Naive thymus-derived CD4-positive, alpha-beta T cell (primary cell): ENCODE measurements at regions not wholly inside any gene's neighbourhood (a gene's known extent, or its start where the extent isn't known, plus 50 kb on each side); places are given as distances from the start of the nearest gene placed in this dataset.

Source experiments
- ATAC-seq: fragments of 150-1000 bp; cut with Tn5 transposase; 2 replicates; pipeline ENCODE4 v1.10.0; 2021; ENCODE audit warnings: mild to moderate bottlenecking, moderate library complexity
- CTCF ChIA-PET: fragments of 350-600 bp; sonication (Branson Sonifier 250); formaldehyde crosslinking; loops from one replicate; lab custom pipeline; 2021; ENCODE audit warnings: antibody characterized with exemption; lab: Charles Lee
- POLR2A ChIA-PET: fragments of 350-600 bp; sonication (Branson Sonifier 250); formaldehyde crosslinking; loops from one replicate; lab custom pipeline; 2021; ENCODE audit warnings: antibody characterized with exemption, inconsistent platforms; lab: Charles Lee
- DNase-seq, 9 donors: peaks; one replicate each; pipeline versions ENCODE4 v3.0.0 to v3.0.0-alpha.2; 2020 to 2022; ENCODE audit warnings: mixed read lengths in 1 of 9
- H3K27ac ChIP-seq: one replicate; pipeline ENCODE4 v1.7.0; 2013; ENCODE audit warnings: mild to moderate bottlenecking, low read depth, low read length, moderate library complexity
- H3K27me3 ChIP-seq, 2 donors: one replicate each; pipeline ENCODE4 v1.7.0; 2013; ENCODE audit warnings: low read length in 2 of 2, mild to moderate bottlenecking in 2 of 2, moderate library complexity in 2 of 2; ENCODE audit not compliant: control insufficient read depth in 2 of 2, insufficient read depth in 2 of 2
- H3K36me3 ChIP-seq, 3 experiments: 1 replicate in 2 of 3; 2 replicates in 1 of 3; pipeline ENCODE4 v1.7.0; 2013; ENCODE audit warnings: low read length in 3 of 3, mild to moderate bottlenecking in 3 of 3, moderate library complexity in 1 of 3; ENCODE audit not compliant: insufficient read depth in 3 of 3, control insufficient read depth in 2 of 3
- H3K4me1 ChIP-seq, 2 donors: one replicate each; pipeline ENCODE4 v1.7.0; 2013; ENCODE audit warnings: low read length in 2 of 2, mild to moderate bottlenecking in 2 of 2, moderate library complexity in 1 of 2; ENCODE audit not compliant: control insufficient read depth in 2 of 2, insufficient read depth in 2 of 2
- H3K4me3 ChIP-seq: 2 replicates; pipeline ENCODE4 v1.7.0; 2013; ENCODE audit warnings: mild to moderate bottlenecking, low read length
- H3K9me3 ChIP-seq, 3 experiments: 1 replicate in 2 of 3; 2 replicates in 1 of 3; pipeline ENCODE4 v1.7.0; 2013; ENCODE audit warnings: low read length in 3 of 3; ENCODE audit not compliant: control insufficient read depth in 2 of 3
- H3K27ac Mint-ChIP-seq, 9 donors: one replicate each; pipeline ENCODE4 v1.8.0; 2020 to 2022; ENCODE audit warnings: mixed read lengths in 9 of 9, mild to moderate bottlenecking in 8 of 9, moderate library complexity in 5 of 9, inconsistent platforms in 2 of 9
- H3K27me3 Mint-ChIP-seq, 5 donors: one replicate each; pipeline ENCODE4 v1.8.0; 2021 to 2022; ENCODE audit warnings: mixed read lengths in 5 of 5, mild to moderate bottlenecking in 1 of 5
- H3K36me3 Mint-ChIP-seq, 5 donors: one replicate each; pipeline ENCODE4 v1.8.0; 2020 to 2022; ENCODE audit warnings: mixed read lengths in 5 of 5, mild to moderate bottlenecking in 3 of 5, inconsistent platforms in 1 of 5
- H3K4me1 Mint-ChIP-seq, 7 donors: one replicate each; pipeline ENCODE4 v1.8.0; 2020 to 2022; ENCODE audit warnings: mixed read lengths in 7 of 7, mild to moderate bottlenecking in 3 of 7, inconsistent platforms in 1 of 7
- H3K4me3 Mint-ChIP-seq, 10 donors: one replicate each; pipeline ENCODE4 v1.8.0; 2020 to 2022; ENCODE audit warnings: mild to moderate bottlenecking in 10 of 10, mixed read lengths in 10 of 10, moderate library complexity in 6 of 10, inconsistent platforms in 2 of 10
- H3K9me3 Mint-ChIP-seq, 11 donors: one replicate each; pipeline ENCODE4 v1.8.0; 2020 to 2022; ENCODE audit warnings: mixed read lengths in 11 of 11, mild to moderate bottlenecking in 4 of 11, inconsistent platforms in 1 of 11, moderate library complexity in 1 of 11
- intact Hi-C, 2 donors: fragments of 100-400 bp; cut with micrococcal nuclease; formaldehyde crosslinking; loops; one replicate each; pipeline ENCODE4 v1.15.1; 2023

GRCh38 chr7:67566101-67566500, 569.5 kb downstream of the TYW1 start:
- CTCF ChIA-PET, result no interaction called here

DNA sequence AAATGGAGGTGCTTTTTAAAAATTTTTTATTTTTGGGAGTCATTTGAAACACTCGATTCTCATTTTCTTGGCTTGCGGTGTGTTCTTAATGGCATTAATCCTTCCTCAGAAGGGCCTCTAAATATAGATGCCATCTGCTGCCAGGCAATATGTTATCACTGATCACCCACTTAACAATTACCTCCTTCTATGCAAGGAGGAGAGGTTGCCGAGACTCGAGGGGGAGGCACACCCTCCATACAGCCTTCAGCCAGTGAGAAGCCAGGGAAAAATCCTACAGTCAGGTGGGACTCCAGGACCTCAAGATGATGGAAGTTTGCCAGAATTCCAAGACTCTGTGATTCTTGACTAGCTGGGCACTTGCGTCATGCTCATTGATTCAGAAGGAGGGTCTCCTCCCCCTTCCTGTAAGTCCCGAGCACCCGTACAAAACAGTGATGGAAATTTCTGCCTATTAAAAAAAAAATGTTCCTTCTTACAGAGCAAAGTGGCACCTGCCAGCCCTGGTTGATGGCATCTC, 574.5 kb downstream of the TYW1 start:
- H3K4me3 ChIP-seq, result no peak overlapping the region
- H3K36me3 Mint-ChIP-seq, result no peaks in the 10 kb centered on the region
- H3K27ac Mint-ChIP-seq, result no peak overlapping the region
- no peak overlapping the region for H3K27ac ChIP-seq
- H3K36me3 ChIP-seq, result no peaks in the 10 kb centered on the region
- no peaks in the 10 kb centered on the region for H3K27me3 ChIP-seq
- H3K4me1 Mint-ChIP-seq, result no peaks in the 10 kb centered on the region
- intact Hi-C loops, result no loop called here
- H3K27me3 Mint-ChIP-seq, result peaks cover 0 to 8% (median 0%) of the 10 kb centered on the region in 5 donors
- H3K9me3 ChIP-seq, result peaks cover 0 to 4% (median 0%) of the 10 kb centered on the region in 3 experiments
- H3K9me3 Mint-ChIP-seq, result peaks cover 3 to 25% (median 7%) of the 10 kb centered on the region in 11 donors
- no peak for ATAC-seq
- H3K4me3 Mint-ChIP-seq, result no peak overlapping the region
- no peaks in the 10 kb centered on the region for H3K4me1 ChIP-seq
- CTCF ChIA-PET, result no interaction called here
- DNase-seq, result no peak
- POLR2A ChIA-PET, result no interaction called here

More at GRCh38 chr7:67566101-67566500, 569.5 kb downstream of the TYW1 start:
- Mint-ChIP-seq H3K9me3 (peaks cover 5 to 42% (median 13%) of the 10 kb centered on the region in 11 donors), H3K36me3 (no peaks in the 10 kb centered on the region), H3K4me3 (no peak overlapping the region), H3K27me3 (peaks cover 0 to 14% (median 0%) of the 10 kb centered on the region in 5 donors), H3K27ac (no peak overlapping the region), H3K4me1 (no peaks in the 10 kb centered on the region)
- ATAC-seq, result no peak
- Histone ChIP-seq H3K27me3 (no peaks in the 10 kb centered on the region), H3K27ac (no peak overlapping the region), H3K36me3 (no peaks in the 10 kb centered on the region), H3K4me3 (no peak overlapping the region), H3K4me1 (no peaks in the 10 kb centered on the region), H3K9me3 (peaks cover 0 to 4% (median 0%) of the 10 kb centered on the region in 3 experiments)
- POLR2A ChIA-PET, result no interaction called here
- no peak for DNase-seq
- intact Hi-C loops, result no loop called here

DNA sequence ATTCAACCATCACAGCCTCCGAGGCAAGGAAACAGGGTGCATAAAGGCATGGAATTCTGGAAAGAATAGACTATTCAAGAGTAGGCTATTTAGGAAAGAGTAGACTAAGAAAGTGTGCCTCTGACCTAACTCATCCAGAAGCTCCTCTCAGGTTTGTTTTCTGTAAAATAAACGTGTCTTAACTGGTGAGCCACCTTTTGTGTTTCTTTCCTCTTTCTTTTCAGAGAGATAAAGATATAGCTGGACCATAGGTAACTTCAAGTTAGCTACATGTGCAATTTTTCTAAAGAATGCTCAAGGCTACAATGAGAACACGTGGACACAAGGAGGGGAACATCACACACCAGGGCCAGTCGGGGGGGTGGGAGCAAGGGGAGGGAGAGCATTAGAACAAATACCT, 577.0 kb downstream of the TYW1 start:
- POLR2A ChIA-PET, result no interaction called here
- no peak for ATAC-seq
- no peaks in the 10 kb centered on the region for H3K27me3 ChIP-seq
- CTCF ChIA-PET, result no interaction called here
- intact Hi-C loops, result no loop called here
- no peak overlapping the region for H3K4me3 ChIP-seq
- Mint-ChIP-seq H3K36me3 (no peaks in the 10 kb centered on the region), H3K27me3 (peaks cover 0 to 8% (median 0%) of the 10 kb centered on the region in 5 donors), H3K9me3 (peaks cover 3 to 20% (median 7%) of the 10 kb centered on the region in 11 donors), H3K4me1 (no peaks in the 10 kb centered on the region), H3K4me3 (no peak overlapping the region), H3K27ac (no peak overlapping the region)
- no peaks in the 10 kb centered on the region for H3K36me3 ChIP-seq
- no peak overlapping the region for H3K27ac ChIP-seq
- no peaks in the 10 kb centered on the region for H3K4me1 ChIP-seq
- peaks cover 0 to 4% (median 0%) of the 10 kb centered on the region in 3 experiments for H3K9me3 ChIP-seq
- no peak for DNase-seq

DNA sequence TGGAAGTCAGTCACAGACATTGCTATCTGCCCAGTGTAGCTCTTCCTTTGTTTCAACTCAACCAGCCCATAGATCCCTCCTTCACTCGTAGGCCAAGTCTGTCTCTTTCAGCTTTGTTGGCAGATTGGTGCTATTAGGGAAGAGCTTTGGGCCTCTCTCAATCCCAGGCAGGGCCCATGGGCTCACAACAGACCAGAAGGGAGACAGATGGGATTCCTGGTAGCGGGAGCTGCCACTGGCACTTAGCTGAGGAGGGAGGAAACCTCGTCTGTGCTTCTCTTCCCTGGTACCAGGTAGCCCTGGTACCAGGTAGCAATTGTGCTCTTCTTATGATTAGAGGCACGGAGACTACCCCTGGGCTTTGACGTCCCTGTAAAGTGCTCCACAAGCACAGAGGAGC, 592.0 kb downstream of the TYW1 start:
- H3K36me3 Mint-ChIP-seq, result peaks cover 0 to 5% (median 0%) of the 10 kb centered on the region in 5 donors
- Histone ChIP-seq H3K36me3 (no peaks in the 10 kb centered on the region), H3K4me1 (no peaks in the 10 kb centered on the region), H3K9me3 (peaks cover 0 to 29% (median 0%) of the 10 kb centered on the region in 3 experiments), H3K27ac (no peak overlapping the region), H3K27me3 (no peaks in the 10 kb centered on the region), H3K4me3 (no peak overlapping the region)
- ATAC-seq (no peak), DNase-seq (no peak)
- peaks cover 8 to 55% (median 17%) of the 10 kb centered on the region in 11 donors for H3K9me3 Mint-ChIP-seq
- H3K4me1 Mint-ChIP-seq, result no peaks in the 10 kb centered on the region
- intact Hi-C loops, result no loop called here
- ChIA-PET CTCF (no interaction called here), POLR2A (no interaction called here)
- H3K27ac Mint-ChIP-seq, result no peak overlapping the region
- no peaks in the 10 kb centered on the region for H3K27me3 Mint-ChIP-seq
- H3K4me3 Mint-ChIP-seq, result no peak overlapping the region

DNA sequence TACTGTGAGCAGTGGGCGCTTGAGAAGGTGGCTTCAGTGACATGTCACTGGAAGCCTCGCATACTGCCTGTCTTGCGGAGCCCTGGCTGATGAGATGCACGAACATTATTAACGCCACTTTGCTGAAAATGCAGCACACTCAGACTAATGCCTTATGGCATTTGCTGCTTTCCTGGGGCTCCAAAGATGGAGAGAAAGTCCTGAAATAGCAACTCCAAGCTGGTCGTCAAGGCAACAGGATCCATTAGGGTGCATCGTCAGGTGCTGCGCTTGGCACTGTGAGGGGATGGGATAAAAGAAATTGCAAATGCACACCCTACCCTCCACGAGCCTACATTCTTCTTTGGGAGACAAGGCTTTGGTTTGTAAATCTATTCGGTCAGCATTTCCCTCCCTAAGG, 592.5 kb downstream of the TYW1 start:
- H3K9me3 ChIP-seq, result peaks cover 0 to 25% (median 0%) of the 10 kb centered on the region in 3 experiments
- Mint-ChIP-seq H3K4me1 (no peaks in the 10 kb centered on the region), H3K9me3 (peaks cover 5 to 49% (median 16%) of the 10 kb centered on the region in 11 donors), H3K4me3 (no peak overlapping the region), H3K36me3 (peaks cover 0 to 2% (median 0%) of the 10 kb centered on the region in 5 donors), H3K27ac (no peak overlapping the region), H3K27me3 (no peaks in the 10 kb centered on the region)
- H3K27me3 ChIP-seq, result no peaks in the 10 kb centered on the region
- H3K4me3 ChIP-seq, result no peak overlapping the region
- ChIA-PET POLR2A (no interaction called here), CTCF (no interaction called here)
- ATAC-seq, result no peak
- no peaks in the 10 kb centered on the region for H3K36me3 ChIP-seq
- no peak for DNase-seq
- intact Hi-C loops, result no loop called here
- no peaks in the 10 kb centered on the region for H3K4me1 ChIP-seq
- no peak overlapping the region for H3K27ac ChIP-seq

DNA sequence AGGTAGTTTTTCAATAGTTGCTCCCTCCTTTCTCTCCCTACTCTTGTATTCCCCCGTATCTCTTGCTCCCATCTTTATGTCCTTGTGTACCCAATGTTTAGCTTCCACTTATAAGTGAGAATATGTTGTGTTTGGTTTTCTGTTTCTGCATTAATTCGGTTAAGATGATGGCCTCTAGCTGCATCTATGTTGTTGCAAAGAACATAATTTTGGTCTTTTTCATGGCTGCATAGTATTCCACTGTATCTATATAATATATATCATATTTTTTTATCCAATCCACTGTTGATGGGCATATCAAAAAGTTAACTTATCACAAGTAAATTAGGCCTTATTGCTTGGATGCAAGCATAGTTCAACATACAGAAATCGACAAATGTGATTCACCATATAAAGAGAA, 594.0 kb downstream of the TYW1 start:
- H3K27me3 Mint-ChIP-seq, result no peaks in the 10 kb centered on the region
- peaks cover 0 to 23% (median 0%) of the 10 kb centered on the region in 3 experiments for H3K9me3 ChIP-seq
- CTCF ChIA-PET, result no interaction called here
- intact Hi-C loops, result no loop called here
- H3K27ac Mint-ChIP-seq, result no peak overlapping the region
- H3K36me3 ChIP-seq, result no peaks in the 10 kb centered on the region
- no peak overlapping the region for H3K27ac ChIP-seq
- no peak overlapping the region for H3K4me3 Mint-ChIP-seq
- no peaks in the 10 kb centered on the region for H3K4me1 ChIP-seq
- no peaks in the 10 kb centered on the region for H3K27me3 ChIP-seq
- H3K36me3 Mint-ChIP-seq, result no peaks in the 10 kb centered on the region
- ATAC-seq (no peak), DNase-seq (no peak)
- peaks cover 0 to 41% (median 16%) of the 10 kb centered on the region in 11 donors for H3K9me3 Mint-ChIP-seq
- POLR2A ChIA-PET, result no interaction called here
- H3K4me3 ChIP-seq, result no peak overlapping the region
- no peaks in the 10 kb centered on the region for H3K4me1 Mint-ChIP-seq

DNA sequence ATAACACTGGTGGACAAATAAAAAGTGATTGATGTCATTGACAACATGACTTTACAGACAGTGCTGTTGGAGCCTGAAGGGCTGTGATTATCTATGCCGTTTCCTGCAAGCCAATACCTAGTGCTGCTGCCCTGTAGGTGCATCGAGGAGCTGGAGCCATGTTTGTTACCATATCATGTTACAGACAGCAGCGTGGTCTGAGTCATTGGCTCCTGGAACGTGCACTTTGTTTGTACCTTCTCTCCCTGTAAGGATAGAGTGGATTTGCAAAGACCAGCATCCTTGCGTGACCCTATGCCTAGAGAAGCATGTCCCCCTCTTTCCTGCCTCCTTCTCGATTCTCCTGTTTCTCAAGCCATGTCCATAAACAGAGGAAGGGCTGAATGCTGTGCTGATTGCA, 597.2 kb downstream of the TYW1 start:
- ATAC-seq, result no peak
- Histone ChIP-seq H3K4me1 (no peaks in the 10 kb centered on the region), H3K4me3 (no peak overlapping the region), H3K27me3 (no peaks in the 10 kb centered on the region), H3K27ac (no peak overlapping the region), H3K9me3 (peaks cover 0 to 2% (median 0%) of the 10 kb centered on the region in 3 experiments), H3K36me3 (no peaks in the 10 kb centered on the region)
- H3K27ac Mint-ChIP-seq, result no peak overlapping the region
- no peaks in the 10 kb centered on the region for H3K27me3 Mint-ChIP-seq
- H3K9me3 Mint-ChIP-seq, result peaks cover 0 to 33% (median 11%) of the 10 kb centered on the region in 11 donors
- H3K36me3 Mint-ChIP-seq, result no peaks in the 10 kb centered on the region
- H3K4me1 Mint-ChIP-seq, result no peaks in the 10 kb centered on the region
- intact Hi-C loops, result no loop called here
- POLR2A ChIA-PET, result no interaction called here
- DNase-seq, result no peak
- CTCF ChIA-PET, result no interaction called here
- H3K4me3 Mint-ChIP-seq, result no peak overlapping the region
